ENCODE measurements at regions not wholly inside any gene's neighbourhood (a gene's known extent, or its start where the extent isn't known, plus 50 kb on each side); places are given as distances from the start of the nearest gene placed in this dataset.

GRCh38 chr9:26159575-26160392 lies 481.5 kb upstream of the TUSC1 start:
- Histone ChIP-seq H3K4me2 (ENCODE audit: low read length) (no peak overlapping the region), H3K27ac (ENCODE audit: low read depth, low read length, poor library complexity, severe bottlenecking) (no peak overlapping the region), H3K4me1 (ENCODE audit: insufficient read depth, low read length, severe bottlenecking) (no peaks in the 10 kb centered on the region), H3K9ac (ENCODE audit: low read length) (no peak overlapping the region), H3K27me3 (ENCODE audit: insufficient read depth, low read length) (no peaks in the 10 kb centered on the region), H3K9me2 (ENCODE audit: low read depth, low read length) (no peaks in the 10 kb centered on the region), H3K36me3 (ENCODE audit: insufficient read depth, low read length) (no peaks in the 10 kb centered on the region), H3K79me2 (ENCODE audit: insufficient read depth, low read length) (no peaks in the 10 kb centered on the region), H2AFZ (ENCODE audit: low read length) (no peak overlapping the region), H3K4me3 (ENCODE audit: low read depth, low read length, poor library complexity, severe bottlenecking) (no peak overlapping the region), H3K9me3 (ENCODE audit: low read length) (no peaks in the 10 kb centered on the region), H4K20me1 (ENCODE audit: insufficient read depth, low read length) (no peaks in the 10 kb centered on the region), H3F3A (ENCODE audit: insufficient read depth, low read length) (no peaks in the 10 kb centered on the region)
- no peak for TF ChIP-seq EZH2 (IDR thresholded peaks at IDR 0.05; ENCODE audit: borderline replicate concordance, low read length)
- TF ChIP-seq CTCF (IDR thresholded peaks at IDR 0.05; ENCODE audit: low read length), result no peak

- no peak overlapping the region for H3K4me2 ChIP-seq (ENCODE audit: low read length)
- TF ChIP-seq CTCF (IDR thresholded peaks at IDR 0.05; ENCODE audit: low read length) (no peak), EZH2 (IDR thresholded peaks at IDR 0.05; ENCODE audit: borderline replicate concordance, low read length) (no peak)
- no peaks in the 10 kb centered on the region for H3K9me3 ChIP-seq (ENCODE audit: low read length)
- no peaks in the 10 kb centered on the region for H3K79me2 ChIP-seq (ENCODE audit: insufficient read depth, low read length)
- no peaks in the 10 kb centered on the region for H3K27me3 ChIP-seq (ENCODE audit: insufficient read depth, low read length)
- H3K36me3 ChIP-seq (ENCODE audit: insufficient read depth, low read length), result no peaks in the 10 kb centered on the region
- H3F3A ChIP-seq (ENCODE audit: insufficient read depth, low read length), result no peaks in the 10 kb centered on the region
- H3K4me1 ChIP-seq (ENCODE audit: insufficient read depth, low read length, severe bottlenecking), result no peaks in the 10 kb centered on the region
- no peaks in the 10 kb centered on the region for H3K9me2 ChIP-seq (ENCODE audit: low read depth, low read length)
- no peak overlapping the region for H2AFZ ChIP-seq (ENCODE audit: low read length)
- H3K4me3 ChIP-seq (ENCODE audit: low read depth, low read length, poor library complexity, severe bottlenecking), result no peak overlapping the region
- no peak overlapping the region for H3K27ac ChIP-seq (ENCODE audit: low read depth, low read length, poor library complexity, severe bottlenecking)
- H4K20me1 ChIP-seq (ENCODE audit: insufficient read depth, low read length), result no peaks in the 10 kb centered on the region
- H3K9ac ChIP-seq (ENCODE audit: low read length), result no peak overlapping the region
Measured at GRCh38 chr9:26158631-26159150, 480.4 kb upstream of the TUSC1 start.

GRCh38 chr9:26157411-26157810 lies 479.2 kb upstream of the TUSC1 start:
- H3K79me2 ChIP-seq (ENCODE audit: insufficient read depth, low read length), result no peaks in the 10 kb centered on the region
- TF ChIP-seq EZH2 (IDR thresholded peaks at IDR 0.05; ENCODE audit: borderline replicate concordance, low read length) (no peak), CTCF (IDR thresholded peaks at IDR 0.05; ENCODE audit: low read length) (no peak)
- no peak overlapping the region for H2AFZ ChIP-seq (ENCODE audit: low read length)
- no peak overlapping the region for H3K4me3 ChIP-seq (ENCODE audit: low read depth, low read length, poor library complexity, severe bottlenecking)
- H3K36me3 ChIP-seq (ENCODE audit: insufficient read depth, low read length), result no peaks in the 10 kb centered on the region
- H3K27ac ChIP-seq (ENCODE audit: low read depth, low read length, poor library complexity, severe bottlenecking), result no peak overlapping the region
- H3K9me2 ChIP-seq (ENCODE audit: low read depth, low read length), result no peaks in the 10 kb centered on the region
- H3K4me2 ChIP-seq (ENCODE audit: low read length), result no peak overlapping the region
- no peaks in the 10 kb centered on the region for H3K4me1 ChIP-seq (ENCODE audit: insufficient read depth, low read length, severe bottlenecking)
- no peaks in the 10 kb centered on the region for H4K20me1 ChIP-seq (ENCODE audit: insufficient read depth, low read length)
- H3K9me3 ChIP-seq (ENCODE audit: low read length), result no peaks in the 10 kb centered on the region
- H3K27me3 ChIP-seq (ENCODE audit: insufficient read depth, low read length), result no peaks in the 10 kb centered on the region
- no peak overlapping the region for H3K9ac ChIP-seq (ENCODE audit: low read length)
- H3F3A ChIP-seq (ENCODE audit: insufficient read depth, low read length), result no peaks in the 10 kb centered on the region
